ENCODE measurements at regions not wholly inside any gene's neighbourhood (a gene's known extent, or its start where the extent isn't known, plus 50 kb on each side); places are given as distances from the start of the nearest gene placed in this dataset.
"Not testable (repeated sequence)": the region's sequence is repeated elsewhere in the genome, so short reads cannot be mapped to it uniquely, and the experiment has no call there.

GRCh38 chr7:114181280-114181679 is 233.3 kb upstream of the FOXP2 start:
- Mint-ChIP-seq H3K27me3 (ENCODE audit: low read depth) (no peaks in the 10 kb centered on the region), H3K4me3 (no peak overlapping the region), H3K36me3 (ENCODE audit: insufficient read depth) (no peaks in the 10 kb centered on the region), H3K4me1 (ENCODE audit: low read depth) (no peaks in the 10 kb centered on the region), H3K9me3 (no peaks in the 10 kb centered on the region)
- ATAC-seq (no peak), DNase-seq (no peak)

GRCh38 chr7:114180556-114181266 is 233.9 kb upstream of the FOXP2 start:
- Mint-ChIP-seq H3K36me3 (ENCODE audit: insufficient read depth) (no peaks in the 10 kb centered on the region), H3K9me3 (no peaks in the 10 kb centered on the region), H3K4me3 (no peak overlapping the region), H3K4me1 (ENCODE audit: low read depth) (no peaks in the 10 kb centered on the region), H3K27me3 (ENCODE audit: low read depth) (no peaks in the 10 kb centered on the region)
- ATAC-seq (no peak), DNase-seq (no peak)

- Mint-ChIP-seq H3K4me1 (ENCODE audit: low read depth) (no peaks in the 10 kb centered on the region), H3K9me3 (no peaks in the 10 kb centered on the region), H3K4me3 (no peak overlapping the region), H3K27me3 (ENCODE audit: low read depth) (no peaks in the 10 kb centered on the region), H3K36me3 (ENCODE audit: insufficient read depth) (no peaks in the 10 kb centered on the region)
- ATAC-seq (no peak), DNase-seq (no peak)
These were observed 239.5 kb upstream of the FOXP2 start for GRCh38 chr7:114175125-114175524.

DNA sequence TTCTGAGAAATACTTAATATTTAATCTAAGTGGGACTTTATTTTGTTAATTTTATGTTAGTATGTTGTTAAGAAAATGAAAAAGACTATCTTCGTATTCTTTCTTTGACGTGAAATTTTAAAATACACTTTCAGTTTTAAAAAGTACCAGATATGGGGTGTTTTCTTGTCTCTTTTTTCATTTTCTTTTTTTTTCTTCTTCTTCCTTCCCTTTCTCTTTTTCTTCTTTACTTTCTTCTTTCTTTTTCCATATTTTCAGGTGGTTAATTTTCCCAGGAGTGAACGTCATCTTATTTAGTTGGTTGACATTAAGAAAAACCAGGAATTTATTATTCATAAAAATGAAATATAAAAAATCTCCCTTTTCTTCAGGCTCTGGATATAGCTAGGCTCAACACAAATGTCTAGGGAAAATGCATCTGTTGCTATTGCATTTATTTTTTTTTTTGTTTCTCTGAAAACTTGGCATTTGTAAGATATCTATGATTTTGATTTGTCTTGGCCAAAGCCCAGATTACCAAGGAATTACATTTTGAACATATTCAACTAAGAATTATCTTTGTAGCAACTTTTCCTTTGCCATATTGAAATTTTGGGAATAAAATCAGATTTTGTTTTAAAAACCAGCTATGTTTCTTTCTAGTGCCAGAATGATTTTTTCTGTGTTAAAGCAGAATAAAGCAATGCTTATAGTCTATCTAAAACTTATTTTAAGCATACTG is 241.3 kb upstream of the FOXP2 start:
- DNase-seq (no peak), ATAC-seq (no peak)
- Mint-ChIP-seq H3K36me3 (ENCODE audit: insufficient read depth) (no peaks in the 10 kb centered on the region), H3K4me1 (ENCODE audit: low read depth) (no peaks in the 10 kb centered on the region), H3K27me3 (ENCODE audit: low read depth) (no peaks in the 10 kb centered on the region), H3K4me3 (no peak overlapping the region), H3K9me3 (no peaks in the 10 kb centered on the region)

DNA sequence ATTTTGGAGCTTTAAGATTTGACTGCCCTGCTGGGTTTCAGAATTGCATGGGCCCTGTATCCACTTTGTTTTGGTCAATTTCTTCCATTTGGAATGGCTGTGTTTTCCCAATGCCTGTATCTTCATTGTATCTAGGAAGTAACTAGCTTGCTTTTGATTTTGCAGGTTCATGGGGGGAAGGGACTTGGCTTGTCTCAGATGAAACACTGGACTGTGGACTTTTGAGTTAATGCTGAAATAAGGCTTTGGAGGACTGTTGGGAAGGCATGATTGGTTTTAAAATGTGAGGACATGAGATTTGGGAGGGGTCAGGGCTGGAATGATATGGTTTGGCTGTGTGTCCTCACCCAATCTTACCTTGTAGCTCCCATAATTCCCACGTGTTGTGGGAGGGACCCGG is 245.2 kb upstream of the FOXP2 start:
- not testable (repeated sequence) for H3K9me3 Mint-ChIP-seq; ATAC-seq; H3K4me3 Mint-ChIP-seq; H3K27me3 Mint-ChIP-seq (ENCODE audit: low read depth); H3K36me3 Mint-ChIP-seq (ENCODE audit: insufficient read depth); DNase-seq; H3K4me1 Mint-ChIP-seq (ENCODE audit: low read depth)

DNA sequence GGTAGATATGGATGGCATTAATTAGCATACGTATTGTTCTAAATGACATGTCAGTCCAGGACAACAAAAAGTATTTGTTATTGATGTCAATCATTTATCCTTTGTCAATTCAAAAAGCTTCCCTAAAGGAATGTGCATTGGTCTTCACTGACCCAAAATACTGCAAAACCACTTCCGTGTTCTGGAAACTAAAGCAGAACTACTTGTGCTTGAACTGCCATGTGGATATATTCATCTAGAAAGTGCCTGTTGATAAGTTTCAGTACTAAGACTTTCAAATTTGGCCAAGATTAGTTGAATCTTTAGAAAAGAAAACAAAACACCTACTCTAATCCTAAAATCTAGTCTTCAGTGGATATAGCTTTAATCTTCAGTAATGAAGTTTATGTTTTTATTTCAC is 242.1 kb upstream of the PPP1R3A start:
- Mint-ChIP-seq H3K27me3 (ENCODE audit: low read depth) (no peaks in the 10 kb centered on the region), H3K36me3 (ENCODE audit: insufficient read depth) (no peaks in the 10 kb centered on the region), H3K9me3 (no peaks in the 10 kb centered on the region), H3K4me1 (ENCODE audit: low read depth) (no peaks in the 10 kb centered on the region), H3K4me3 (no peak overlapping the region)
- ATAC-seq: no peak
- no peak for DNase-seq

DNA sequence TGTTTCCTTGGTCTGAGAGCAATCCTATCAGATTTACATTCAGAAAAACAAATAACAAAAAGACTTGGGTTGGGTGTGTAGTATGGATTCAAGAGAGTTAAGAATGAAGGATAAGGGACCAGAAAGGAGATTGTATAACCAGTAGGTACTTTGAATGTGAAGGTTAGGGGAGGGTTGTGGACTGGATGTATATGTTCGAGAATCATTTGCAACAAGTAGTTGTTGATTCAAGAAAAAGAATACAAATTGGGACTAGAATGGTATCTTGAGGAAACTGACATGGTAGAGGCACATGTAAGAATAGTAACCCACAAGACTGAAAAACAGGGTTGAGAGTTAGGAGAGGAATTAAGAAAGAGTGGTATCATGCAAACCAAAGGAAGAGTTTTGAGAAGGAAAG is 240.0 kb upstream of the PPP1R3A start:
- no peaks in the 10 kb centered on the region for H3K27me3 Mint-ChIP-seq (ENCODE audit: low read depth)
- ATAC-seq: no peak
- H3K9me3 Mint-ChIP-seq: no peaks in the 10 kb centered on the region

DNA sequence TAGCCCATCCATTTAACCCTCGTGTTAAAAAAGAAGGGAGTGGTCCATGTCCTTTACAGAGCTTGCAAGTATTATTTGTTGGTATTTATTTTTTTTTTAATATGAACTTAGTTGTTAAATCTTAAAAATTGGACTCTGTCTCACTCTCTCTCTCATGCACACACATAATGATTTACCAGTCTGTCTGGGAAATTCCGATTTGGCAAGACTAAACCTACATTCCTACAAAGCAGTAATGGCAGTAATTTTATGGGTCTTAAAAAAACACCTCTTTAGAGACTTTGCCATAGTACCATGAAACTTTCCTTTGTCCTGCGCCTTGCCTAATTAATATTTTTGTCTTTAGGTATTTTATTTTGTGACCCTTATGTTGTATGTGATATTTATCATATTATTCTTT is 239.5 kb upstream of the PPP1R3A start:
- H3K27me3 Mint-ChIP-seq (ENCODE audit: low read depth): no peaks in the 10 kb centered on the region
- DNase-seq (no peak), ATAC-seq (no peak)
- H3K9me3 Mint-ChIP-seq: no peaks in the 10 kb centered on the region
- no peaks in the 10 kb centered on the region for H3K36me3 Mint-ChIP-seq (ENCODE audit: insufficient read depth)
- no peak overlapping the region for H3K4me3 Mint-ChIP-seq
- no peaks in the 10 kb centered on the region for H3K4me1 Mint-ChIP-seq (ENCODE audit: low read depth)

More for the DNA sequence above, 240.0 kb upstream of the PPP1R3A start:
- DNase-seq: no peak
- no peaks in the 10 kb centered on the region for H3K36me3 Mint-ChIP-seq (ENCODE audit: insufficient read depth)
- H3K4me3 Mint-ChIP-seq: no peak overlapping the region
- no peaks in the 10 kb centered on the region for H3K4me1 Mint-ChIP-seq (ENCODE audit: low read depth)

- H3K4me1 Mint-ChIP-seq (ENCODE audit: low read depth): no peaks in the 10 kb centered on the region
- no peaks in the 10 kb centered on the region for H3K36me3 Mint-ChIP-seq (ENCODE audit: insufficient read depth)
- H3K27me3 Mint-ChIP-seq (ENCODE audit: low read depth): no peaks in the 10 kb centered on the region
- H3K9me3 Mint-ChIP-seq: no peaks in the 10 kb centered on the region
- ATAC-seq (no peak), DNase-seq (no peak)
- no peak overlapping the region for H3K4me3 Mint-ChIP-seq
These were observed 237.4 kb upstream of the PPP1R3A start for GRCh38 chr7:114156178-114156577.

DNA sequence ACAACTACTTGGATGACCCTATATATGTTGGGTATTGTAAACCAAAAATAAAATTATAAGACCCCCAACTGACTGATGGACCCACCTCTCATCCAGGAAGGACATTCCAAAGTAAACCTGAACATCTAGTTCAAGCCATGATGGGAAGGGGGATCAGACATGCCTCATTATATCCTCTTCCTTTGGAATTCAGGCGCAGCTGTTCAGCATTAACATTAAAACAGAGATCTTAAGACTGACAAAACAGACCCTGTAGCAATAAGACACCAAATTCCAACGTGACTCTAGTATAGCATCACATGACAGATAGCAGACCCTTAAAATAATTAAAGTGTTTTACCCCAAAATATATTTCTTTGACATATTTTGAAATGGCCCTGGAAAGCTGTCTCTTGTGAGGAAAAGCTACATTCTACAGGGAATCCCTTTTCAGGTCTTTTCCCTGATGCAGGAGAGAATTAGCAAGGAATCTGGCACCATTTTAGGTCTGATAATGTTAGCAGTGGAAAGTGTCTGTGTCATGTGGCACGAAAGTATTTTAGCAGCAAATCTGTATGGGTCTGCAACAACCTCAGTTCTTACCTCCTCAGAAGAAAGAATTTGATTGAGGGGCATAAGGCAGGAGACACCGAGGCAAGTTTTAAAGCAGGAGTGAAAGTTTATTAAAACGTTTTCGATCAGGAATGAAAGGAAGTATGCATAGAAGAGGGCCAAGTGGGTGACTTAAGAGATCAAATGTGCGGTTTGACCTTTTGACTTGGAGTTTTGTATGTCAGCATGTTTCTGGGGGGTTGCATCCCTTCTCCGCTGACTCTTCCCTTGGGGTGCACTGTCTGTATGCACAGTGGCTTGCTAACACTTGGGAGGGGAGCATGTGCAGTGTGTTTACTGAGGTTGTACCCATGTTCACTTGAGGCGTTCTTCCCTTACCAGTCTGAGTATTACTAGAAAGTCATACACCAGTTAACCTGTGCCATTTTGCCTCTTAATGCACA is 236.6 kb upstream of the PPP1R3A start:
- no peaks in the 10 kb centered on the region for H3K9me3 Mint-ChIP-seq

DNA sequence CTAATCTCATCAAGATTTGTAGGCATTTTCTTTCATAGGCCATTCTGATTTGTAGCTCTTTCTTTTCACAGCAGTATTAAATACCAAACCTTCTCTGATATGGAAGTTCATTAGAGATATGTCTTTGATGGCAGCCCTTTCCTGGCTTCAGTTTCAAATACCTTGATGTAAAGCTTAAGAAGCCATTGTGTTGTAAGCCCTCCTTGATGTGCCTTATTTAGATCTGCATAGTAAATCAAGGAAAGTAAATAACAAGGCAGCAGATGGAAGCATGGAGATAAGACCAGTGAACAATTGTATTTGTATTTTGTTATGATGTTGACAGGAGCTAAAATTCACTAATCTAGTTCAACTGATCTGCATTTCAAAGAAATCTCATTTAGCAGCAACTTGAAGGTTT is 234.9 kb upstream of the PPP1R3A start:
- Mint-ChIP-seq H3K9me3 (no peaks in the 10 kb centered on the region), H3K27me3 (ENCODE audit: low read depth) (no peaks in the 10 kb centered on the region)

More for the DNA sequence above, 236.6 kb upstream of the PPP1R3A start:
- DNase-seq (no peak), ATAC-seq (no peak)
- Mint-ChIP-seq H3K4me3 (no peak overlapping the region), H3K27me3 (ENCODE audit: low read depth) (no peaks in the 10 kb centered on the region), H3K36me3 (ENCODE audit: insufficient read depth) (no peaks in the 10 kb centered on the region), H3K4me1 (ENCODE audit: low read depth) (no peaks in the 10 kb centered on the region)

GRCh38 chr7:114152314-114152938 is 233.6 kb upstream of the PPP1R3A start:
- Mint-ChIP-seq H3K4me1 (ENCODE audit: low read depth) (no peaks in the 10 kb centered on the region), H3K9me3 (no peaks in the 10 kb centered on the region), H3K4me3 (no peak overlapping the region), H3K36me3 (ENCODE audit: insufficient read depth) (no peaks in the 10 kb centered on the region), H3K27me3 (ENCODE audit: low read depth) (no peaks in the 10 kb centered on the region)
- no peak for DNase-seq
- ATAC-seq: no peak

More for the DNA sequence above, 234.9 kb upstream of the PPP1R3A start:
- DNase-seq: no peak
- H3K4me3 Mint-ChIP-seq: no peak overlapping the region
- ATAC-seq: no peak
- H3K36me3 Mint-ChIP-seq (ENCODE audit: insufficient read depth): no peaks in the 10 kb centered on the region
- no peaks in the 10 kb centered on the region for H3K4me1 Mint-ChIP-seq (ENCODE audit: low read depth)

GRCh38 chr7:114151777-114152176 is 233.0 kb upstream of the PPP1R3A start:
- no peaks in the 10 kb centered on the region for H3K4me1 Mint-ChIP-seq (ENCODE audit: low read depth)
- H3K27me3 Mint-ChIP-seq (ENCODE audit: low read depth): no peaks in the 10 kb centered on the region
- H3K9me3 Mint-ChIP-seq: no peaks in the 10 kb centered on the region
- no peak overlapping the region for H3K4me3 Mint-ChIP-seq
- DNase-seq (no peak), ATAC-seq (no peak)
- no peaks in the 10 kb centered on the region for H3K36me3 Mint-ChIP-seq (ENCODE audit: insufficient read depth)

DNA sequence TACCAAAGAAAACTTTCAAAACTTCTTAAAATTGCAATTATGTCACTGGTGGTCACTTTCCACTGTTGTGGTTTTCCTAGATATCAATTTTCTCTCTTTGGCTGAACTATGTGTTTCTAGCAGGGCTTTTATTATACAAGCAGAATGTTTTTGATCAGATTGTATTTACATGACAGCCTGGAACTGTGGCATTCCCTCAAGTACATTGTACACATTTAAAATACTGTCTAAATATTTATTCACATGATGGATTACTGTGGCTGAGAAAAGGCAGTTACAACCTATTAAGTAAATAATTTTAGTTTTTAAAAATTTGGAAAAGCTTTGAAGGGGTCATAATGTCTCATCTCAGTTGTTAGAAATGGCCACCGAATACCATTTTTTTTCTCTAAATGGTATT is 231.9 kb upstream of the PPP1R3A start:
- ATAC-seq: no peak

More for the DNA sequence above, 231.9 kb upstream of the PPP1R3A start:
- Mint-ChIP-seq H3K4me1 (ENCODE audit: low read depth) (no peaks in the 10 kb centered on the region), H3K36me3 (ENCODE audit: insufficient read depth) (no peaks in the 10 kb centered on the region), H3K9me3 (no peaks in the 10 kb centered on the region), H3K4me3 (no peak overlapping the region), H3K27me3 (ENCODE audit: low read depth) (no peaks in the 10 kb centered on the region)
- DNase-seq: no peak
